ENCODE measurements at regions not wholly inside any gene's neighbourhood (a gene's known extent, or its start where the extent isn't known, plus 50 kb on each side); places are given as distances from the start of the nearest gene placed in this dataset.

DNA sequence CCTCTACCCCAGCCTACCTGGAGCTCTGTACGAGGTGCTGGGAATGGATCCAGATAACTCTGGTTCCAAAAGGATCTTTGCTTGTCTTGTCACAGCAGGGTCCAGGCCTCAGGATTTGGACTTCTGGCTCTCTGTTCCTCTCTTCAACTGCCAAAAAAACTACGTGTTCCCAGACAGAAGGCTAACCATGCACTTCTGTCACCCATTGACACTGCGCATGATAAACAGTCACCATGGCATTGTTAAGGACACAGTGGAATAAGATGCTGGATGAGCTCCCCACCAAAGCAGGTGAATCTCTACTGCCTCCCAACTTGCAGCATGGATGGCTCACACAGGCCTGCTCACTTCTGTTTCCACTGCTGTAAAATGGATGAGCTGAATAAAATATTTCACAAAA is 637.9 kb downstream of the TNS3 start:
- H3K9me3 ChIP-seq (ENCODE audit: low read length), result no peaks in the 10 kb centered on the region
- CTCF ChIA-PET (ENCODE audit: unreplicated experiment), result no interaction called here
- H3K36me3 ChIP-seq (ENCODE audit: insufficient read depth, low read length), result no peaks in the 10 kb centered on the region
- intact Hi-C loops (cut with micrococcal nuclease; ENCODE audit: unreplicated experiment), result no loop called here
- no TSS peak for BruUV-seq (replicated peaks)
- POLR2A ChIA-PET, result interaction anchor here (0.6 to 1.1 kb wide), 2 partner anchors 196 to 1256 kb away, joined by 3 read pairs; no protein-coding TSS in a partner anchor
- no peak overlapping the region for H2AFZ ChIP-seq (ENCODE audit: low read length)
- no peaks in the 10 kb centered on the region for H3K79me2 ChIP-seq (ENCODE audit: insufficient read depth, low read depth, low read length)
- H3K9me2 ChIP-seq (ENCODE audit: insufficient read depth, low read length), result no peaks in the 10 kb centered on the region
- no peak for TF ChIP-seq EZH2phosphoT487 (IDR thresholded peaks at IDR 0.05; ENCODE audit: borderline replicate concordance, low read depth, low read length)
- TF ChIP-seq, protein P1, sequence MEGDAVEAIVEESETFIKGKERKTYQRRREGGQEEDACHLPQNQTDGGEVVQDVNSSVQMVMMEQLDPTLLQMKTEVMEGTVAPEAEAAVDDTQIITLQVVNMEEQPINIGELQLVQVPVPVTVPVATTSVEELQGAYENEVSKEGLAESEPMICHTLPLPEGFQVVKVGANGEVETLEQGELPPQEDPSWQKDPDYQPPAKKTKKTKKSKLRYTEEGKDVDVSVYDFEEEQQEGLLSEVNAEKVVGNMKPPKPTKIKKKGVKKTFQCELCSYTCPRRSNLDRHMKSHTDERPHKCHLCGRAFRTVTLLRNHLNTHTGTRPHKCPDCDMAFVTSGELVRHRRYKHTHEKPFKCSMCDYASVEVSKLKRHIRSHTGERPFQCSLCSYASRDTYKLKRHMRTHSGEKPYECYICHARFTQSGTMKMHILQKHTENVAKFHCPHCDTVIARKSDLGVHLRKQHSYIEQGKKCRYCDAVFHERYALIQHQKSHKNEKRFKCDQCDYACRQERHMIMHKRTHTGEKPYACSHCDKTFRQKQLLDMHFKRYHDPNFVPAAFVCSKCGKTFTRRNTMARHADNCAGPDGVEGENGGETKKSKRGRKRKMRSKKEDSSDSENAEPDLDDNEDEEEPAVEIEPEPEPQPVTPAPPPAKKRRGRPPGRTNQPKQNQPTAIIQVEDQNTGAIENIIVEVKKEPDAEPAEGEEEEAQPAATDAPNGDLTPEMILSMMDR (conservative IDR thresholded peaks at IDR 0.05; ENCODE audit: low read length), result no peak
- no peak for DNase-seq (ENCODE audit: low spot score)
- no peak overlapping the region for H3K27ac ChIP-seq (ENCODE audit: low read depth, low read length, poor library complexity, severe bottlenecking)
- no peak overlapping the region for H3K4me3 ChIP-seq (ENCODE audit: low read depth, low read length, poor library complexity, severe bottlenecking)
- H4K20me1 ChIP-seq (ENCODE audit: insufficient read depth, low read length), result no peaks in the 10 kb centered on the region
- no peak overlapping the region for H3K4me2 ChIP-seq (ENCODE audit: low read length)
- H3K4me1 ChIP-seq (ENCODE audit: insufficient read depth, low read length, poor library complexity, severe bottlenecking), result no peaks in the 10 kb centered on the region

DNA sequence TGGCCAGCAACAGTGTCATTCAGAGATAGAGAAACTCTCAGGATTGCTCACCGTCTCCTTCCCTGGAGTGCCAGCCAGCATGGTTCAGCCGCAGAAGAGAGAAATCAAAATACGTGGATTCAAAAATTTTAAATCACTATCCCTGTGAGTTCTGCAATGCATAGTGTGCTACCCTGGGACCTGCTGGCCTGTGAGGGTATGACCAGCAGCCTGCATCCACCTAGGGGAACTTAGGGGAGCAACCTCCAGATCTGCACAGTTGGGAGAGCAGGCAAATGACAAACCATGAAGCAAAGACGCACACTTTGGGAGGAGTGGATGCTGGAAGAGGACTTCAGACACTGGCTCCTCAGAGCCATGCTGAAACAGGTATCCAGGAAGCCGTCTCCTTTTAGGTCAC is 639.3 kb downstream of the TNS3 start:
- POLR2A ChIA-PET, result no interaction called here
- BruUV-seq (replicated peaks), result no TSS peak

DNA sequence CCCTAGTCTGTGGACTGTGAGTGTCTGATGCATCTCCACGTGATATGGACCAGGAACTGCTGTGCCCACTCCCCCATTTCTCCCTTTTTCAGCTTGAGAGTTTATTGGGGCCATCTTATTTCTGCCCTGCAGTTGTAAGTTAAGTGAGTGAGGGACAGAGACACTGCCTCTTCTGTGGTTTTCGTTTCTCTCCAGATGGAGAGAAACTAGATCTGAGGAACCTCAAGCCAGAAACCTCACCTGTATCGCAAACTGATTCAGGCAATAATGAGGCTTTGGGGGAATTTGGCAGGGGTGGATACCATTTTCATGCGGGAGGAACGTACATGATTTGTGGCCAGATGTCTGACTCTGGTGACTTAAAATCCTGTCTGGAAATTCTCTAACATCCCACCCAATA is 641.7 kb downstream of the TNS3 start:
- Histone ChIP-seq H3K36me3 (ENCODE audit: insufficient read depth, low read length) (no peaks in the 10 kb centered on the region), H3K9me2 (ENCODE audit: insufficient read depth, low read length) (no peaks in the 10 kb centered on the region), H3K9me3 (ENCODE audit: low read length) (no peaks in the 10 kb centered on the region), H3K4me2 (ENCODE audit: low read length) (no peak overlapping the region), H3K4me1 (ENCODE audit: insufficient read depth, low read length, poor library complexity, severe bottlenecking) (no peaks in the 10 kb centered on the region), H2AFZ (ENCODE audit: low read length) (no peak overlapping the region), H3K27ac (ENCODE audit: low read depth, low read length, poor library complexity, severe bottlenecking) (no peak overlapping the region), H3K4me3 (ENCODE audit: low read depth, low read length, poor library complexity, severe bottlenecking) (no peak overlapping the region), H3K79me2 (ENCODE audit: insufficient read depth, low read depth, low read length) (no peaks in the 10 kb centered on the region), H4K20me1 (ENCODE audit: insufficient read depth, low read length) (no peaks in the 10 kb centered on the region)
- POLR2A ChIA-PET, result no interaction called here
- TF ChIP-seq, protein P1 (conservative IDR thresholded peaks at IDR 0.05; ENCODE audit: low read length), result no peak
- no peak for TF ChIP-seq EZH2phosphoT487 (IDR thresholded peaks at IDR 0.05; ENCODE audit: borderline replicate concordance, low read depth, low read length)
- no TSS peak for BruUV-seq (replicated peaks)
- no peak for DNase-seq (ENCODE audit: low spot score)
- intact Hi-C loops (cut with micrococcal nuclease; ENCODE audit: unreplicated experiment), result no loop called here
- CTCF ChIA-PET (ENCODE audit: unreplicated experiment), result no interaction called here

More for the DNA sequence above, 639.3 kb downstream of the TNS3 start:
- no peak for DNase-seq (ENCODE audit: low spot score)
- no peak overlapping the region for H3K4me3 ChIP-seq (ENCODE audit: low read depth, low read length, poor library complexity, severe bottlenecking)
- H3K4me1 ChIP-seq (ENCODE audit: insufficient read depth, low read length, poor library complexity, severe bottlenecking), result no peaks in the 10 kb centered on the region
- no peak overlapping the region for H3K27ac ChIP-seq (ENCODE audit: low read depth, low read length, poor library complexity, severe bottlenecking)
- CTCF ChIA-PET (ENCODE audit: unreplicated experiment), result interaction anchor here (0.8 kb wide), 2 partner anchors 9 to 14 kb away, joined by 3 read pairs; no protein-coding TSS in a partner anchor
- H2AFZ ChIP-seq (ENCODE audit: low read length), result no peak overlapping the region
- H4K20me1 ChIP-seq (ENCODE audit: insufficient read depth, low read length), result no peaks in the 10 kb centered on the region
- TF ChIP-seq, protein P1 (conservative IDR thresholded peaks at IDR 0.05; ENCODE audit: low read length), result no peak
- TF ChIP-seq EZH2phosphoT487 (IDR thresholded peaks at IDR 0.05; ENCODE audit: borderline replicate concordance, low read depth, low read length), result no peak
- H3K4me2 ChIP-seq (ENCODE audit: low read length), result no peak overlapping the region
- no peaks in the 10 kb centered on the region for H3K9me3 ChIP-seq (ENCODE audit: low read length)
- no peaks in the 10 kb centered on the region for H3K79me2 ChIP-seq (ENCODE audit: insufficient read depth, low read depth, low read length)
- intact Hi-C loops (cut with micrococcal nuclease; ENCODE audit: unreplicated experiment), result no loop called here
- no peaks in the 10 kb centered on the region for H3K36me3 ChIP-seq (ENCODE audit: insufficient read depth, low read length)
- no peaks in the 10 kb centered on the region for H3K9me2 ChIP-seq (ENCODE audit: insufficient read depth, low read length)
